Adrenal gland (tissue), 5 donors: ENCODE measurements at regions not wholly inside any gene's neighbourhood (a gene's known extent, or its start where the extent isn't known, plus 50 kb on each side); places are given as distances from the start of the nearest gene placed in this dataset.

Experiments
- CTCF ChIP-seq, 6 experiments: fragments of 450-650 bp in 4 of 6; fragments of 200-600 bp in 2 of 6; sonication (generic) in 1 of 6; IDR thresholded peaks; 1 replicate in 5 of 6; 2 replicates in 1 of 6; pipeline versions ENCODE4 v1.5.1 to v1.8.0; 2016 to 2021; ENCODE audit warnings: antibody characterized with exemption in 6 of 6, mild to moderate bottlenecking in 2 of 6, moderate library complexity in 1 of 6
- POLR2A ChIP-seq, 2 donors: fragments of 450-650 bp; IDR thresholded peaks; one replicate each; pipeline ENCODE4 v1.6.1; 2017; ENCODE audit warnings: antibody characterized with exemption in 2 of 2, mild to moderate bottlenecking in 2 of 2, moderate library complexity in 1 of 2
- donor health status: DM: no; HTN: no; CAD: no.

- TF ChIP-seq CTCF (IDR thresholded peaks at IDR 0.05) (no peak), POLR2A (IDR thresholded peaks at IDR 0.05) (no peak)
These were observed 125.2 kb upstream of the COPS8 start for GRCh38 chr2:236960531-236960930.
